ENCODE measurements at regions not wholly inside any gene's neighbourhood (a gene's known extent, or its start where the extent isn't known, plus 50 kb on each side); places are given as distances from the start of the nearest gene placed in this dataset.

- TF ChIP-seq POLR2AphosphoS5 (IDR thresholded peaks at IDR 0.05) (no peak), CTCF (IDR thresholded peaks at IDR 0.05) (no peak), POLR2A (IDR thresholded peaks at IDR 0.05) (no peak), EP300 (IDR thresholded peaks at IDR 0.05) (no peak)
These were observed 188.8 kb downstream of the SNX19 start for GRCh38 chr11:130727157-130728119.
